T-helper 9 cell (primary cell): ENCODE measurements at regions not wholly inside any gene's neighbourhood (a gene's known extent, or its start where the extent isn't known, plus 50 kb on each side); places are given as distances from the start of the nearest gene placed in this dataset.
"Not testable (repeated sequence)": the region's sequence is repeated elsewhere in the genome, so short reads cannot be mapped to it uniquely, and the experiment has no call there.

Experiments used
- DNase-seq: peaks from one replicate; pipeline ENCODE4 v3.0.0-alpha.2; 2020

GRCh38 chrX:128929271-128930057 lies 593.8 kb downstream of the SMARCA1 start:
- no peak for DNase-seq

DNA sequence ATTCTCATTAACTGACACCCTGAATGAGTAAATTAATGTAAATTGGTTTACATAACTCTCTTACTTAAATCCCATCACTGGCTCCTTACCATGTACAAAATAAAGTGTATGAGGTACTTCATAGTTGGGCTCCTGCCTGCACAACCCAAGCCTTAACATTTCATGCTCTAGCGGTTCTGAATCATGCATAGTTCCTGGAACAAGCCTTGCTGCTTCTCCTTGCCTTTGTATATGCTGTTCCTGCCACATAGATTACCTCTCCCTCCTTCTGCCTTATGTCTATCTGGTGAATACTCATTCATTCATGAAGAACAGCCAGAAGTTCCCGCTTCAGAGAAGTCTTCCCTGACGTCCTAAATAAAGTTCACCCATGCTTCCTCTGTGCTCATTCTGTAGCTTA lies 594.7 kb downstream of the SMARCA1 start:
- DNase-seq: no peak

DNA sequence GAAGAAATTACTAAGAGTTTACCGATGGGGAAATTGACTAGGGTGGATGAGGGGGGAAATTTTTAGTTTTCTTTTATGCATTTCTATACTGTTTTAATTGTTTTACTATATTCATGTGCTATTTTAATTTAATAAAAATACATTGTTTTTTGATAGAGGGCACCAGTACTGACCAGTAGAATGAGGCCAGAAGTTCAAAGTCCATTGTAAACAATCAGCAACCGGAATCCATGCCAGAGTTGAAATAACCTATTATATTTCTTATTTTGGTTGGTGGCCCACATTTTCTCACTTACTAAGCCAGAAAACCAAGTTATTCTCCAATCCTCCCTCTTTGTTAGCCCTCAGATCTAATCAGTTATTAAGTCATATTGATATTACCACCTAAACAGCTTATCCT lies 595.9 kb downstream of the SMARCA1 start:
- DNase-seq: no peak

- DNase-seq: no peak
Observed at GRCh38 chrX:128906753-128907152, 616.5 kb downstream of the SMARCA1 start.

DNA sequence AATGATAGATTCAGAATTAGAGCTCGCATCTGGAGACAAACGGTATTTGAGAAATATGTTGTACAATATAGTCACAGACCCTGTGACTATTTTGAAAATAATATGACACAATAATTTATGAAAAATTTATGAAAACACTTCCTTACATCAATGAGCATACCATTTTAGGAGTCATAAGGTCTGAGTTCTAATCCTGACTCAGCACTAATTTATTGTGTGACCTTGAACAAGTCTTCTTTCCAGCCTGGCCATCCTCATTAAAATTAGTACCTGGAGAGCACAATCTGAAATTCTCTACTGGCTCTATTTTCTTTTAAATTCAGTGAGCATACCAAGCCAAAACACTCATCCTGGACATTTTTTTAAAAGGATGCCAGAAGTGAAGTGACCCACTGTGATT lies 622.3 kb downstream of the SMARCA1 start:
- DNase-seq: no peak

GRCh38 chrX:128897621-128898020 lies 625.7 kb downstream of the SMARCA1 start:
- DNase-seq: no peak

DNA sequence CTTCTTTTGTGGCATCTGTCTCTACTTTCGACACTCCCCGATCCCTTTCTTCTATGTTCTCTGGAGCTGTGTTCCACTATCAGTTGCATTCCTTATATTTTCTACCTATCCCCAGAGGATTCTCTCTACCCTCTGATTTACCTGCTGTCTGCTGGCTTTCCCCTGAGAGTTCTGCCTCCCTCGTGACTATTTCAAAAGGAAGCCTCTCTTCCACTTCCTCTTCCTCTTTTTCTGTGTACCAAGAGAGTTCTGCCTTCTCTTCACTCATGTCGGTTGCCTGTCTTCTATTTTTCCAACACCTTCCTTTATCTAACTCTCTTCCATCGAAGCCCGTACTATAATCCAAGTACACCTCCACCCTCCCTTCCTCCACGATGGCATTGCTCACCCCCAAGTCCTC lies 631.7 kb downstream of the SMARCA1 start:
- DNase-seq: no peak

DNA sequence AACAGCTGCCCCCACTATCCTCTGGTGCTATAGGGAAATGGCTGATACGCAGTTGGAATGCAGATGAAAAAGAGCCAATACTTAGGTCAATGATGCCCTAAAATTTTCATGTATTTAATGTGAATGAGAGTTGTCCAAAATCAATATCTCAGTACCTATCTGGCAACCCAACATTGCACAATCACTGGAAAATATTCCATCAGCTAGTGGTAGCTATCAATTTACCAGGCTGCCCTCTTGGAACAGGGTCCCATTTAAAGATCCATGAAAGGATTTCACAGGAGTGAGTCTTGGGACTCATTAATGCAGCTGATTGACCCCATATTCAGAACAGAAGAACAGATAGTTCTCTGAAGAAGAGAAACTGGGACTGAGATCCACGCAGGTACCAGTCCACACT lies 638.9 kb downstream of the SMARCA1 start:
- DNase-seq: no peak

- no peak for DNase-seq
Observed at GRCh38 chrX:128883650-128884049, 639.6 kb downstream of the SMARCA1 start.

DNA sequence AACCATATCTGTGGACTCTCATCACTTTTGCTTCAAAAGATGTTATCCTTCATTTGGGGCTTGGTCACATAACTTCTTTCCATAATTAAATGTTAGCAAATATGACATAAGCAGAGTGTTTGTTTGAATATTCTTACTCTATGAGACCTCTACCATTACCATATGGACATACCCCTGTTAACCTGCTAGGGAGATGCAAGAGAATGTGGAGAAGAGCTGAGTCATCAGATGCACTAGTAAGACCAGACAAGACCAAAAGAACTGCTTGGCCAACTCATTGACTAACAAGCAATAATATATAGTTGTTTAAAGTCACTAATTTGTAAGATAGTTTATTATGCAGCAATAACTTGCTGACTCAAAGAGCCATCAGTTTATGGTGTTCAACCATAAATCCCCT lies 652.9 kb downstream of the SMARCA1 start:
- DNase-seq: no peak

- DNase-seq: no peak
Observed at GRCh38 chrX:128862557-128862956, 660.7 kb downstream of the SMARCA1 start.

DNA sequence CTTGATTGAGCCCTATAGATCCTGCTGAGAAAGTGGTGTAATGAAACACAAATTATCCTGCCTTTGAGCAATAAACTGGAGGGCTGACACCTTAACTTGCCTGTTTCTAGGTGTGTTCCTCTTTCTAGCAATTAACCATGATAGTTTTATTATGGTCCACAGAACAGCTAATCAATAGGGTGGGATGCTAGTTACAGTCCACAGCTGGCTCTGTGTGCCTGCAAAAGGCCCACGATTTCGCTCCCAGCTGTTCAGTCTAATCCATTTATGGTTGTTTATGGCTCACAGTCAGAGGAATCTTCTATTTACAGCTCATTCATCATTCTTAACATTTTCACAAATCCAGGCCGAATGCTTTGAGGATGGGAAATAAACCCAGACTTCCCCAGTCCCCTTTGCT lies 674.9 kb downstream of the SMARCA1 start:
- no peak for DNase-seq

DNA sequence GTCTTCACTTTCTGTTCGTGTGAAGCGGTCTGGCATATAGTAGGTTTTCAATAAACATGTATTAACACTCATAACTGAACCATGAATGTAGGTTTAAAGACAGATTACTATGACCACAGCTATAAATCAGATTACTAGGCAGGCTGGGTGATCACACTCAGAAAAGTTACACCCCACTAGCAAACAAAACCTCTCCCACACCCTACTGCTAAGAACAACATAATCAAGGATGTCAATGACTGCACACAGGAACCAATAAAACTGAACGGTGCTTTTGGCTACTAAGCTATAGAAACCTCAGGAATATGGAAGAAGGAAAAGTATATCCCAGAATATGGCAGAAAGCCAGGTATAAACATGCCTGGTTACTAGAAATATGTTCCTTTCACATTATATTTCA lies 676.9 kb downstream of the SMARCA1 start:
- no peak for DNase-seq

GRCh38 chrX:128818690-128819089 lies 704.6 kb downstream of the SMARCA1 start:
- no peak for DNase-seq

DNA sequence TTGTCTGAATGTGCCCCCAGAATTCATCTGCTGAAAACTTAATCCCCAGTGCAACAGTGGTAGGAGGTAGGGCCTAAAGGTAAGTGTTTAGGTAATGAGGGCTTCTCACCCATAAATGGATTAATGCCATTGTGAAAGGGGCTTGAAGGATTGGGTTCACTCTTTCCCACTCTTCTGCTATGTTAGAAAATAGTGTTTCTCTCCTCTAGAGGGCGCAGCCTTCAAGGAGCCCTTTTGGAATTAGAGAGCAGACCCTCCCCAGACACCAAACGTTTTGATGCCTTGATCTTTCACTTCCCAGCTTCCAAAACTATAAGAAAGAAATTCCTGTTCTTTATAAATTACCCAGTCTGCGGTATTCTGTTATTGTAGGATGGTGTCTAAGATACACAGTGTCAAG lies 706.4 kb downstream of the SMARCA1 start:
- DNase-seq: no peak

DNA sequence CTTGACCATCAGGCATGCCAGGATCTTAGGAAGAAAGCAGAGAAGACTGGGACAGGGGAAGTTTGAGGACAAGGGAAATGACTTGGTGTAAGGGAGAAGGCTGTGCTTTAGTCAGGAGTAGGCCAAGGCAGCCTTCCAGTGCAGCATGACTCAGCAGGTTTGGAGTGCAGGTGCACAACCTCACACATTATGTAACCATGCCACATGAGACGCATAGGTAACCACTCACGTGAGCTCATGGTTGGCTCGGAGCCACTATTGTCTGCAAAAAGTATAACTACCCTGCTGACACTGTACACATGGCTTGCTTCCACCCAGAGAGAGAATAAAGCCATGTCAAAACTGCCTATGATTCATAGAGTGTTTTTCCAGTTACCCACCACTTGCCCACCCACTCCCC lies 715.9 kb downstream of the SMARCA1 start:
- DNase-seq: no peak

- no peak for DNase-seq
Observed at GRCh38 chrX:128805236-128805635, 718.1 kb downstream of the SMARCA1 start.

DNA sequence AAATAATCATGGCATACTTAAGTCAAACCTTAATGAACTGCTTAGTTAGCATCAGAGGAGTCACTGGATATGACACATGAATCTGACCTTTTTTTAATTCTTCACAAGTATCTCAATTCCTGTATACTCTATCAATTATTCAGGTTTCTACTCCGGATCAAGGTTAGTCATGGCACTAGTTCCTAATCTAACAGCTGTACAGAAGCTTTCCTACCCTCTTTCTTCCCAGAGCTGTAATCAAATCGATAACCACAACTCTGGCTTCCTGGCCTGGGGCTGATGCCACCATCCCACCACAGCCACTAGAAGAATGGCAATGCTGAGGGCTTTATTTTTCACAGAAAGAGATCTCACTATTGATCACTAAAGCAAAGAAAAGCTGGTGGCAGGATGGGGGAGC lies 718.5 kb downstream of the SMARCA1 start:
- no peak for DNase-seq

- no peak for DNase-seq
Observed at GRCh38 chrX:128800138-128800537, 723.2 kb downstream of the SMARCA1 start.

- not testable (repeated sequence) for DNase-seq
Observed at GRCh38 chrX:128783139-128783538, 730.9 kb upstream of the ACTRT1 start.

DNA sequence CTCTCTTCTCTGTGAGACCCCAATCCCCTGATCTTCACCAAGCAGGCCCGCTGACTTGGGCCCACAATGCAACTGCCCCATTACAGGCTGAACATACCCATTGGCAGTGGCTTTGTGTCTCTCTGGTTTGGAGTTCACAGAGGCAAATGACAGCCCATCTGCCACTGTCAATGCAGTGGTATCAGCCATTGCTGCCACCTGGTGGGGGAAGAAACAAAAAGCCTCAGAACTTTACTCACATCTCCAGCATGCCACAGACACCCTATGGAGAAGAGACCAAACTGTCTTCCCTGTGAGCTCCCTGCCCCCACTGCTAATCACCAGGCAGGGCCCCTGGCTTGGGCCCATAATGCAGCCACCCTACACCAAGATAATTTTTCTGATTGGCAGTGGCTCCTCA lies 729.3 kb upstream of the ACTRT1 start:
- peak; percentile 9 for DNase-seq

- DNase-seq: no peak
Observed at GRCh38 chrX:128780934-128781333, 728.7 kb upstream of the ACTRT1 start.

GRCh38 chrX:128769495-128769894 lies 717.3 kb upstream of the ACTRT1 start:
- DNase-seq: no peak

DNA sequence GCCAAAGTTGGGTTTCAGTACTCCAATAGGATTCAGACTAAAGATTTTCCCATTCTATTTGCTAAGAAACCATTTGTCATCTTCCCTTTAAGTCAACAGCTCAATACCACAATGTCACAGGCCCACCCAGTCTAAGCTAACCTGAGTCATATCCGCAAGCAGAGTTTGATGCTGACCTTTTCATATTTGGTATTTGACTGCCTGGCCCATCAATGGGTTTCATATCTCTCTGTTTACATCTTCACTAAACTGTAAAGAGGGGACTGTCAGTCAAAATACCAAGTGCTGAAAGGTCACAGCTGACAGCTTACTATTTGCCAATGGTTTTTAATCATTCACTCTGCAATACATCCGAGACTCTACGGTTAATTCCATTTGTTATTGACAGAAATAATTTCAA lies 707.5 kb upstream of the ACTRT1 start:
- DNase-seq: no peak

DNA sequence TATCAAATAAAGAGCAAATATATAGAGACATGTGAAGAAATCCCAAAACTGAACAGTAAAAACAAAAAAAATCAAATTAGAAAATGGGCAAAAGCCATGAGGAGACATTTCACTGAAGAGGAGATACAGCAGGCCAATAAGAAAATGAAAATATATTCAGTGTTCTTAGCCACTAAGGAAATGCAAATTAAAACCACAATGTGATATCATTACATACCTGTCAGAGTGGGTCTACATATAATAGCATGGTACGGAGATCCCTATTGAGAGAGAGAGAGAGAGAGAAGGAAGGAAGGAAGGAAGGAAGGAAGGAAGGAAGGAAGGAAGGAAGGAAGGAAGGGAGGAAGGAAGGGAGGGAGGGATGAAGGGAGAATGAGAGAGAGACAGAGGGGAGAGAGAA lies 707.0 kb upstream of the ACTRT1 start:
- no peak for DNase-seq
